Nephron (organoid): ENCODE measurements at regions not wholly inside any gene's neighbourhood (a gene's known extent, or its start where the extent isn't known, plus 50 kb on each side); places are given as distances from the start of the nearest gene placed in this dataset.
A peak's percentile ranks its signal among the peaks of the same experiment; 100 is the strongest.

Source experiments
- H3K27ac Mint-ChIP-seq, 3 experiments: 2 replicates each; pipeline ENCODE4 v1.8.0; 2020; ENCODE audit warnings: mixed read lengths in 3 of 3, mild to moderate bottlenecking in 2 of 3, moderate library complexity in 1 of 3
- H3K27me3 Mint-ChIP-seq: 2 replicates; pipeline ENCODE4 v1.8.0; 2021; ENCODE audit warnings: low read depth, mild to moderate bottlenecking, moderate library complexity, mixed read lengths
- H3K36me3 Mint-ChIP-seq: 2 replicates; pipeline ENCODE4 v1.8.0; 2020; ENCODE audit warnings: low read depth, mixed read lengths
- H3K4me1 Mint-ChIP-seq: 2 replicates; pipeline ENCODE4 v1.8.0; 2020; ENCODE audit warnings: mixed read lengths
- H3K4me3 Mint-ChIP-seq, 3 experiments: 2 replicates each; pipeline ENCODE4 v1.8.0; 2020; ENCODE audit warnings: mild to moderate bottlenecking in 3 of 3, mixed read lengths in 3 of 3, moderate library complexity in 2 of 3
- H3K9me3 Mint-ChIP-seq: 2 replicates; pipeline ENCODE4 v1.8.0; 2020; ENCODE audit warnings: mixed read lengths
- TF ChIP-seq, protein P1 (sequence below), 3 experiments: fragments of 200-600 bp; sonication (generic); IDR thresholded peaks; one replicate each; pipeline ENCODE4 v1.5.0; 2021; ENCODE audit warnings: antibody characterized with exemption in 3 of 3; ENCODE audit not compliant: unreplicated experiment in 3 of 3

DNA sequence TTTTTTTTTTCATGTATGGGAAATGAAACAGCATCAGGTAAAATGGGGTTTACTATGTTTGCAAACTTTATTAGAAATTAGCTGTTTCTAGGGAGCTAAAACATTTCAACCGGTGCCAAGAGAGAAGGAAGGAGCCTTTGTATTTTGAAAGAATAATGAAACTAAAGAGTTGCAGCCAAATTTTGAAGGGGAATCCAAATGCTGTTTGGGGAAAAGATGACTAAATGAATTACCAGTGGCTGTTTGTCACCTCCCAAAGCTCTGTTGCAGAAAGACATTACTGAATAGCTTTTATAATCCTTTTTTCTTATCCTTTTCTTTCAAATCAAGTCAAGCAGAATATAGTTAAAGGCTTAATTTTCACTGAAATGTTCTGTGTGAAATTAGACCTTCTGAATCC lies 591.3 kb upstream of the ADGRL2 start:
- no peaks in the 10 kb centered on the region for H3K9me3 Mint-ChIP-seq
- H3K4me3 Mint-ChIP-seq: no peak overlapping the region
- peak overlapping the region in 2 of 3 experiments; percentile 43 to 53 for H3K27ac Mint-ChIP-seq
- TF ChIP-seq, protein P1, sequence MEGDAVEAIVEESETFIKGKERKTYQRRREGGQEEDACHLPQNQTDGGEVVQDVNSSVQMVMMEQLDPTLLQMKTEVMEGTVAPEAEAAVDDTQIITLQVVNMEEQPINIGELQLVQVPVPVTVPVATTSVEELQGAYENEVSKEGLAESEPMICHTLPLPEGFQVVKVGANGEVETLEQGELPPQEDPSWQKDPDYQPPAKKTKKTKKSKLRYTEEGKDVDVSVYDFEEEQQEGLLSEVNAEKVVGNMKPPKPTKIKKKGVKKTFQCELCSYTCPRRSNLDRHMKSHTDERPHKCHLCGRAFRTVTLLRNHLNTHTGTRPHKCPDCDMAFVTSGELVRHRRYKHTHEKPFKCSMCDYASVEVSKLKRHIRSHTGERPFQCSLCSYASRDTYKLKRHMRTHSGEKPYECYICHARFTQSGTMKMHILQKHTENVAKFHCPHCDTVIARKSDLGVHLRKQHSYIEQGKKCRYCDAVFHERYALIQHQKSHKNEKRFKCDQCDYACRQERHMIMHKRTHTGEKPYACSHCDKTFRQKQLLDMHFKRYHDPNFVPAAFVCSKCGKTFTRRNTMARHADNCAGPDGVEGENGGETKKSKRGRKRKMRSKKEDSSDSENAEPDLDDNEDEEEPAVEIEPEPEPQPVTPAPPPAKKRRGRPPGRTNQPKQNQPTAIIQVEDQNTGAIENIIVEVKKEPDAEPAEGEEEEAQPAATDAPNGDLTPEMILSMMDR (IDR thresholded peaks at IDR 0.05; ENCODE audit: unreplicated experiment in 3 of 3): no peak
- H3K36me3 Mint-ChIP-seq: no peaks in the 10 kb centered on the region
- no peaks in the 10 kb centered on the region for H3K27me3 Mint-ChIP-seq
- peaks cover 10% of the 10 kb centered on the region for H3K4me1 Mint-ChIP-seq

DNA sequence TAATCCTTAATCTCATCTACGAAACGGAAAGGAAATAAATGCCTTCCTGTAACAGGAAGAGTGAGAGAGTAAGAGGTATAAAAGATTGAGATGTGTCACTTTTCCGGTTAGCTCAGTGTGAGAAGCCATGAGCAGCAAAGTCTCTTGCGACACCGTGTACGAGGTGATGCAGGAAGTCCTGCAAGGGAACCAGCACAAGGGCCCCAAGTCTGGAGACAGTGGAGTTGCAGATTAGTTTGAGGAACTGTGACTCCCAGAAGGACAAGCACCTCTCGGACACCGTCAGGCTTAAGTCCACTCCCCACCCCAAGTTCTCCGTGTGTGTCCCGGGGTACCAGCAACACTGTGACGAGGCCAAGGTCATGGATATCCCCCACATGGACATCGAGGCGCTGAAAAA lies 592.3 kb upstream of the ADGRL2 start:
- TF ChIP-seq, protein P1 (IDR thresholded peaks at IDR 0.05; ENCODE audit: unreplicated experiment in 3 of 3): no peak
- no peak overlapping the region for H3K4me3 Mint-ChIP-seq
- no peaks in the 10 kb centered on the region for H3K9me3 Mint-ChIP-seq
- peaks cover 18% of the 10 kb centered on the region for H3K4me1 Mint-ChIP-seq
- H3K36me3 Mint-ChIP-seq: no peaks in the 10 kb centered on the region
- H3K27ac Mint-ChIP-seq: no peak overlapping the region
- no peaks in the 10 kb centered on the region for H3K27me3 Mint-ChIP-seq

DNA sequence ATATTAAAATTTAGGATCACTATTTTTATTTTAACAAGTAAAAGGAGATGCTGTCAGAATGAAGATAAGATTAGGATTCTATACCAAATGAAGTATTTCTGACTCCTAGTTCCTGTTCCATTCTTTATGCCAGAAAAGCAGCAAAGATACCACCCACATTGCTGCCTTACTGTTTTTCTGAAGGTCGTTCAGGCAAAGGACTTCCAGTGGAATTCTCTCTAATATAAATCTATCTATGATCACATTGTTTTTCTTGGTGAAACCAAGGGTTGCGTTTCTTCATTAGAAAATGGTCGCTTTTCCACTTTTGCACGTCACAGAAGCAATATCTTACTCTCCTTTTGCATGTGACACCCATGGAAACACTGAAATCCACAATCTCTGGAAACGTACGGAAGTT lies 594.8 kb upstream of the ADGRL2 start:
- Mint-ChIP-seq H3K4me1 (peaks cover 23% of the 10 kb centered on the region), H3K27me3 (no peaks in the 10 kb centered on the region), H3K4me3 (peak overlapping the region in 2 of 3 experiments; percentile 34 to 66), H3K27ac (peak overlapping the region; percentile 77 to 97 (median 97)), H3K9me3 (no peaks in the 10 kb centered on the region), H3K36me3 (no peaks in the 10 kb centered on the region)
- TF ChIP-seq, protein P1 (IDR thresholded peaks at IDR 0.05; ENCODE audit: unreplicated experiment in 3 of 3): no peak

DNA sequence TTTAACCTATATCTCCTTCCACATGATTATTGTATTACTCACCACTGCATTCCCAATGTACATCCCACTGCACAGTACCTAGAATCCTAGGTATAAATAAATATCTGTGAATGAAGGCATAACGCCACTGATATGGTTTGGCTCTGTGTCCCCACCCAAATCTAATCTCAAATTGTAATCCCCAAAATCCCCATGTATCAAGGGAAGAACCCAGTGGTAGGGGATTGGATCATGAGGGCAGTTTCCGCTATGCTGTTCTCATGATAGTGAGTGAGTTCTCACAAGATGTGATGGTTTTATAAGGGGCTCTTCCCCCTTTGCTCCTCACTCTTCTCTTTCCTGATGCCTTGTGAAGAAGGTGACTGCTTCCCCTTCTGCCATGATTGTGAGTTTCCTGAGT lies 599.0 kb upstream of the ADGRL2 start:
- Mint-ChIP-seq H3K27ac (no peak overlapping the region), H3K36me3 (no peaks in the 10 kb centered on the region), H3K4me1 (peaks cover 23% of the 10 kb centered on the region), H3K4me3 (no peak overlapping the region), H3K9me3 (no peaks in the 10 kb centered on the region), H3K27me3 (no peaks in the 10 kb centered on the region)
- TF ChIP-seq, protein P1 (IDR thresholded peaks at IDR 0.05; ENCODE audit: unreplicated experiment in 3 of 3): no peak

DNA sequence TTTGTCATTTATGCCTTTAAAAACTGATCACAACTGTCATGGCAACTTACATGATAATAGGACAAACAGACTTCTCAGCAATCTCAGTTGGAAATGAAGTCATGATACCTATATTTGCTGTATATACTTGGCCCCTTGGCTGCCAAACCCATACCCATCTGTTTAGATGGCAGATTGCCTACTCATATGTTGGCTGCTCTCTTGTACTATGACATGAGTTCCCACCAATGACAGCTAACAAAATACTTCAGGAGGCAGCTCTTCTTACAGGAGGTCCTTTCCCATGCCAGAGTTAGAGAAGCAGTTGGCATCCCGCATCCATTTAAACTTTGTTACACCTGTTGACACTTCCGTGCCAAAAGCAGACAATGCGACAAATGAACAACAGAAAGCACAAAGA lies 603.1 kb upstream of the ADGRL2 start:
- H3K9me3 Mint-ChIP-seq: no peaks in the 10 kb centered on the region
- no peaks in the 10 kb centered on the region for H3K27me3 Mint-ChIP-seq
- no peak overlapping the region for H3K4me3 Mint-ChIP-seq
- H3K27ac Mint-ChIP-seq: no peak overlapping the region
- no peaks in the 10 kb centered on the region for H3K36me3 Mint-ChIP-seq
- TF ChIP-seq, protein P1 (IDR thresholded peaks at IDR 0.05; ENCODE audit: unreplicated experiment in 3 of 3): no peak
- H3K4me1 Mint-ChIP-seq: no peaks in the 10 kb centered on the region
